HepG2 (cell line): ENCODE measurements at regions not wholly inside any gene's neighbourhood (a gene's known extent, or its start where the extent isn't known, plus 50 kb on each side); places are given as distances from the start of the nearest gene placed in this dataset.

ENCODE experiments used
- AHDC1 ChIP-seq: sonication (generic); formaldehyde crosslinking; IDR thresholded peaks from 2 replicates; pipeline ENCODE4 v1.5.1; 2020; ENCODE audit warnings: mild to moderate bottlenecking, missing genetic modification reagents, borderline replicate concordance
- ATF3 ChIP-seq: sonication (generic); formaldehyde crosslinking; IDR thresholded peaks from 2 replicates; pipeline ENCODE4 v1.4.0; 2020; ENCODE audit warnings: missing genetic modification reagents
- HCFC1 ChIP-seq: fragments of 150-350 bp; IDR thresholded peaks from 2 replicates; pipeline ENCODE4 v1.6.1; 2014; ENCODE audit warnings: low read depth, low read length
- MIER2 ChIP-seq: IDR thresholded peaks from 2 replicates; pipeline ENCODE4 v1.6.1; 2016; ENCODE audit warnings: missing biosample characterization, missing genetic modification reagents
- POLR2AphosphoS2 ChIP-seq: IDR thresholded peaks from 2 replicates; pipeline ENCODE4 v1.6.1; 2011; ENCODE audit warnings: low read depth, low read length, improper control_type of control experiment
- SIN3B ChIP-seq: fragments of 150-350 bp; IDR thresholded peaks from 2 replicates; pipeline ENCODE4 v1.6.1; 2014; ENCODE audit warnings: low read length
- YY1 ChIP-seq: IDR thresholded peaks from 2 replicates; pipeline ENCODE4 v1.6.1; 2011; ENCODE audit warnings: low read length, low read depth, moderate library complexity, mild to moderate bottlenecking; ENCODE audit not compliant: insufficient read depth, insufficient replicate concordance
- ZFP36 ChIP-seq: fragments of 150-350 bp; IDR thresholded peaks from 2 replicates; pipeline ENCODE4 v1.6.1; 2018; ENCODE audit warnings: borderline replicate concordance, low read length, low read depth; ENCODE audit not compliant: partially characterized antibody
- ZNF615 ChIP-seq: sonication (generic); formaldehyde crosslinking; IDR thresholded peaks from 2 replicates; pipeline ENCODE4 v1.5.0; 2020; ENCODE audit warnings: mild to moderate bottlenecking, missing genetic modification reagents, borderline replicate concordance

GRCh38 chr10:44125879-44126278, 259.0 kb downstream of the CXCL12 start:
- no peak for TF ChIP-seq ZNF615 (CRISPR knock-in tag)
- no peak for TF ChIP-seq SIN3B
- TF ChIP-seq POLR2AphosphoS2 = no peak
- TF ChIP-seq AHDC1 = no peak
- TF ChIP-seq MIER2 (CRISPR knock-in tag) = no peak
- no peak for TF ChIP-seq HCFC1
- no peak for TF ChIP-seq ATF3 (CRISPR knock-in tag)
- no peak for TF ChIP-seq ZFP36
- TF ChIP-seq YY1 = no peak
